Progenitor cell of endocrine pancreas (in vitro differentiated cells): ENCODE measurements at regions not wholly inside any gene's neighbourhood (a gene's known extent, or its start where the extent isn't known, plus 50 kb on each side); places are given as distances from the start of the nearest gene placed in this dataset.

Experiments
- DNase-seq: peaks from one replicate; pipeline ENCODE4 v3.0.0; 2021; ENCODE audit warnings: low spot score; ENCODE audit not compliant: unreplicated experiment
- H3K27ac Mint-ChIP-seq: 2 replicates; pipeline ENCODE4 v1.8.0; 2021; ENCODE audit warnings: mild to moderate bottlenecking, moderate library complexity, mixed read lengths
- H3K27me3 Mint-ChIP-seq: 2 replicates; pipeline ENCODE4 v1.8.0; 2021; ENCODE audit warnings: mixed read lengths
- H3K36me3 Mint-ChIP-seq: 2 replicates; pipeline ENCODE4 v1.8.0; 2022; ENCODE audit warnings: mixed read lengths; ENCODE audit not compliant: insufficient read depth
- H3K4me1 Mint-ChIP-seq: 2 replicates; pipeline ENCODE4 v1.8.0; 2021; ENCODE audit warnings: low read depth, mixed read lengths
- H3K4me3 Mint-ChIP-seq: 2 replicates; pipeline ENCODE4 v1.8.0; 2021; ENCODE audit warnings: low read depth, mild to moderate bottlenecking, moderate library complexity, mixed read lengths
- H3K9me3 Mint-ChIP-seq: 2 replicates; pipeline ENCODE4 v1.8.0; 2021; ENCODE audit warnings: low read depth, mixed read lengths
- TF ChIP-seq, protein P1 (sequence below): fragments of 200-600 bp; sonication (generic); IDR thresholded peaks from one replicate; pipeline ENCODE4 v1.5.0; 2021; ENCODE audit warnings: antibody characterized with exemption, mild to moderate bottlenecking; ENCODE audit not compliant: unreplicated experiment

- no peaks in the 10 kb centered on the region for H3K36me3 Mint-ChIP-seq
- H3K4me3 Mint-ChIP-seq, result no peak overlapping the region
- TF ChIP-seq, protein P1, sequence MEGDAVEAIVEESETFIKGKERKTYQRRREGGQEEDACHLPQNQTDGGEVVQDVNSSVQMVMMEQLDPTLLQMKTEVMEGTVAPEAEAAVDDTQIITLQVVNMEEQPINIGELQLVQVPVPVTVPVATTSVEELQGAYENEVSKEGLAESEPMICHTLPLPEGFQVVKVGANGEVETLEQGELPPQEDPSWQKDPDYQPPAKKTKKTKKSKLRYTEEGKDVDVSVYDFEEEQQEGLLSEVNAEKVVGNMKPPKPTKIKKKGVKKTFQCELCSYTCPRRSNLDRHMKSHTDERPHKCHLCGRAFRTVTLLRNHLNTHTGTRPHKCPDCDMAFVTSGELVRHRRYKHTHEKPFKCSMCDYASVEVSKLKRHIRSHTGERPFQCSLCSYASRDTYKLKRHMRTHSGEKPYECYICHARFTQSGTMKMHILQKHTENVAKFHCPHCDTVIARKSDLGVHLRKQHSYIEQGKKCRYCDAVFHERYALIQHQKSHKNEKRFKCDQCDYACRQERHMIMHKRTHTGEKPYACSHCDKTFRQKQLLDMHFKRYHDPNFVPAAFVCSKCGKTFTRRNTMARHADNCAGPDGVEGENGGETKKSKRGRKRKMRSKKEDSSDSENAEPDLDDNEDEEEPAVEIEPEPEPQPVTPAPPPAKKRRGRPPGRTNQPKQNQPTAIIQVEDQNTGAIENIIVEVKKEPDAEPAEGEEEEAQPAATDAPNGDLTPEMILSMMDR, result peak; percentile 10
These were observed 50.3 kb upstream of the MACC1 start for GRCh38 chr7:20267482-20267881.

GRCh38 chr7:20268824-20269223 lies 51.6 kb upstream of the MACC1 start:
- H3K9me3 Mint-ChIP-seq, result no peaks in the 10 kb centered on the region
- H3K27ac Mint-ChIP-seq, result no peak overlapping the region
- no peaks in the 10 kb centered on the region for H3K36me3 Mint-ChIP-seq
- H3K4me3 Mint-ChIP-seq, result no peak overlapping the region
- no peaks in the 10 kb centered on the region for H3K27me3 Mint-ChIP-seq
- H3K4me1 Mint-ChIP-seq, result peaks cover 10% of the 10 kb centered on the region
- no peak for DNase-seq
- TF ChIP-seq, protein P1, result no peak

More at GRCh38 chr7:20267482-20267881, 50.3 kb upstream of the MACC1 start:
- no peaks in the 10 kb centered on the region for H3K27me3 Mint-ChIP-seq
- H3K9me3 Mint-ChIP-seq, result no peaks in the 10 kb centered on the region
- no peak overlapping the region for H3K27ac Mint-ChIP-seq
- H3K4me1 Mint-ChIP-seq, result peaks cover 10% of the 10 kb centered on the region
- no peak for DNase-seq

DNA sequence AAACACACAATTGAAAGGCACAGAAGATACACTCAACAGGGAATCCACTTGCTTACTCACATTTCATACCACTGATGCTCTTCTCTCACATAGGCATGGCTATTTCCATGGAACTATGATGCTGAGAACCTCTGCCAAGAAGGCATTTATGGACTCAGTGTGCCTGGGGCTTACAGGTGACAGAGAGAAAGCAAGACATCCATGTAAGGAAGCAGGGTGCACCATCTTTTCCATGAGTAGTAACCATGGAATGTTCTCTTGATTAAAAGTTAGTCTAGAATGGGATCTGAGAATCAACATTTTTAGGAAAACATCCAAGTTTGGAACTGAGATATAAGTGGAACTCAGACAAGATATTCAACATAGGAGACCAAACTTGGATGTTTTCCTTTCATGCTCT lies 52.5 kb upstream of the MACC1 start:
- Mint-ChIP-seq H3K4me3 (no peak overlapping the region), H3K27me3 (no peaks in the 10 kb centered on the region), H3K27ac (no peak overlapping the region), H3K36me3 (no peaks in the 10 kb centered on the region), H3K9me3 (no peaks in the 10 kb centered on the region), H3K4me1 (peaks cover 7% of the 10 kb centered on the region)
- TF ChIP-seq, protein P1, result no peak
- DNase-seq, result no peak

DNA sequence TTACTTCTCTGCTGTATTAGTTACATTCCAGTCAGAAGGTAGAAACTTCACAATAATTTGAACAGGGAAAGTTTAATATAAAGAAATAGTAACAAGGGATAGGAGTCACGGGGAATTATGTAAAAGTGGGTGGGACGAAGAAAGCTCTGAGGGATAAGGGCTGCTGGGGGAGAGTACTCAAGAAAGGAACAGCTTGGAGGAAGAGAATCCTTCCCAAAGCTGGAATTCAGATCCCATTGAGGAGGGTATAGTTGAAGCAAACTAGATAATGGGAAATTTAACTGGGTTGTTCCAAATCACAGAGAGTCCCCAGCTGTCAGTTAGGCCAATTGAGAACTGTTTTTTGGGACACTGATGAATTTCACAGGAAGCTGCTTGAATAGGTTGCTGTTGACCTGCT lies 53.2 kb upstream of the MACC1 start:
- H3K4me1 Mint-ChIP-seq, result peaks cover 7% of the 10 kb centered on the region
- H3K27me3 Mint-ChIP-seq, result no peaks in the 10 kb centered on the region
- H3K27ac Mint-ChIP-seq, result no peak overlapping the region
- no peak for DNase-seq
- H3K36me3 Mint-ChIP-seq, result no peaks in the 10 kb centered on the region
- TF ChIP-seq, protein P1, result no peak
- H3K9me3 Mint-ChIP-seq, result no peaks in the 10 kb centered on the region
- no peak overlapping the region for H3K4me3 Mint-ChIP-seq

- Mint-ChIP-seq H3K27me3 (no peaks in the 10 kb centered on the region), H3K36me3 (no peaks in the 10 kb centered on the region), H3K27ac (no peak overlapping the region), H3K4me3 (no peak overlapping the region), H3K4me1 (peaks cover 7% of the 10 kb centered on the region), H3K9me3 (no peaks in the 10 kb centered on the region)
- DNase-seq, result no peak
- TF ChIP-seq, protein P1, result no peak
These were observed 53.7 kb upstream of the MACC1 start for GRCh38 chr7:20270867-20271266.
